Activated naive CD4-positive, alpha-beta T cell treated with anti-CD3 and anti-CD28 coated beads, Interleukin-2, amount 10 ng/mL, durations not matched to agents 7 days and 5 days (primary cell): ENCODE measurements at regions not wholly inside any gene's neighbourhood (a gene's known extent, or its start where the extent isn't known, plus 50 kb on each side); places are given as distances from the start of the nearest gene placed in this dataset.
"Not testable (repeated sequence)": the region's sequence is repeated elsewhere in the genome, so short reads cannot be mapped to it uniquely, and the experiment has no call there.

Experiments used
- CTCF ChIA-PET: fragments of 350-600 bp; sonication (Branson Sonifier 250); formaldehyde crosslinking; loops from one replicate; lab custom pipeline; 2021; ENCODE audit warnings: antibody characterized with exemption; lab: Charles Lee
- DNase-seq: peaks from one replicate; pipeline ENCODE4 v3.0.0-alpha.2; 2020
- H3K27ac Mint-ChIP-seq: one replicate; pipeline ENCODE4 v1.8.0; 2021; ENCODE audit warnings: mild to moderate bottlenecking, moderate library complexity, mixed read lengths
- H3K27me3 Mint-ChIP-seq: one replicate; pipeline ENCODE4 v1.8.0; 2021; ENCODE audit warnings: mild to moderate bottlenecking, mixed read lengths
- H3K36me3 Mint-ChIP-seq: one replicate; pipeline ENCODE4 v1.8.0; 2021; ENCODE audit warnings: mixed read lengths
- H3K4me1 Mint-ChIP-seq: one replicate; pipeline ENCODE4 v1.8.0; 2021; ENCODE audit warnings: mixed read lengths
- H3K4me3 Mint-ChIP-seq: one replicate; pipeline ENCODE4 v1.8.0; 2021; ENCODE audit warnings: mild to moderate bottlenecking, moderate library complexity, mixed read lengths
- H3K9me3 Mint-ChIP-seq: one replicate; pipeline ENCODE4 v1.8.0; 2021; ENCODE audit warnings: mixed read lengths

- H3K36me3 Mint-ChIP-seq, result no peaks in the 10 kb centered on the region
- CTCF ChIA-PET, result no interaction called here
- no peaks in the 10 kb centered on the region for H3K27me3 Mint-ChIP-seq
- DNase-seq, result no peak
- no peak overlapping the region for H3K27ac Mint-ChIP-seq
- H3K4me1 Mint-ChIP-seq, result no peaks in the 10 kb centered on the region
- H3K4me3 Mint-ChIP-seq, result no peak overlapping the region
- peaks cover 10% of the 10 kb centered on the region for H3K9me3 Mint-ChIP-seq
These were observed 250.4 kb upstream of the ALG10 start for GRCh38 chr12:33771889-33772288.

GRCh38 chr12:33773091-33773490 is 249.2 kb upstream of the ALG10 start:
- H3K27ac Mint-ChIP-seq, H3K4me1 Mint-ChIP-seq, H3K27me3 Mint-ChIP-seq, H3K36me3 Mint-ChIP-seq, H3K4me3 Mint-ChIP-seq, CTCF ChIA-PET, DNase-seq: not testable (repeated sequence)
- H3K9me3 Mint-ChIP-seq, result peaks cover 11% of the 10 kb centered on the region

- CTCF ChIA-PET, result interaction anchor here (1.1 kb wide), 1 partner anchor 20 kb away, joined by 3 read pairs; no protein-coding TSS in a partner anchor
- no peaks in the 10 kb centered on the region for H3K27me3 Mint-ChIP-seq
- H3K36me3 Mint-ChIP-seq, result no peaks in the 10 kb centered on the region
- no peak for DNase-seq
- H3K4me1 Mint-ChIP-seq, result no peaks in the 10 kb centered on the region
- H3K27ac Mint-ChIP-seq, result no peak overlapping the region
- H3K4me3 Mint-ChIP-seq, result no peak overlapping the region
- peaks cover 9% of the 10 kb centered on the region for H3K9me3 Mint-ChIP-seq
These were observed 235.8 kb upstream of the ALG10 start for GRCh38 chr12:33786532-33786931.

- CTCF ChIA-PET, result no interaction called here
- no peak for DNase-seq
- no peak overlapping the region for H3K27ac Mint-ChIP-seq
- H3K9me3 Mint-ChIP-seq, result peaks cover 23% of the 10 kb centered on the region
- no peak overlapping the region for H3K4me3 Mint-ChIP-seq
- no peaks in the 10 kb centered on the region for H3K4me1 Mint-ChIP-seq
- H3K27me3 Mint-ChIP-seq, result no peaks in the 10 kb centered on the region
- H3K36me3 Mint-ChIP-seq, result no peaks in the 10 kb centered on the region
These were observed 227.3 kb upstream of the ALG10 start for GRCh38 chr12:33794954-33795353.

GRCh38 chr12:33795536-33795935 is 226.8 kb upstream of the ALG10 start:
- H3K9me3 Mint-ChIP-seq, result peaks cover 19% of the 10 kb centered on the region
- no peak overlapping the region for H3K27ac Mint-ChIP-seq
- H3K36me3 Mint-ChIP-seq, result no peaks in the 10 kb centered on the region
- H3K4me1 Mint-ChIP-seq, result no peaks in the 10 kb centered on the region
- no peaks in the 10 kb centered on the region for H3K27me3 Mint-ChIP-seq
- no peak overlapping the region for H3K4me3 Mint-ChIP-seq
- DNase-seq, result no peak
- CTCF ChIA-PET, result no interaction called here

- Mint-ChIP-seq H3K27me3 (no peaks in the 10 kb centered on the region), H3K4me3 (no peak overlapping the region), H3K9me3 (peaks cover 9% of the 10 kb centered on the region), H3K27ac (no peak overlapping the region), H3K4me1 (no peaks in the 10 kb centered on the region), H3K36me3 (no peaks in the 10 kb centered on the region)
- DNase-seq, result no peak
- CTCF ChIA-PET, result no interaction called here
These were observed 208.8 kb upstream of the ALG10 start for GRCh38 chr12:33813536-33813935.

- CTCF ChIA-PET, result no interaction called here
- Mint-ChIP-seq H3K4me3 (no peak overlapping the region), H3K9me3 (peaks cover 16% of the 10 kb centered on the region), H3K27ac (no peak overlapping the region), H3K27me3 (no peaks in the 10 kb centered on the region), H3K36me3 (no peaks in the 10 kb centered on the region), H3K4me1 (no peaks in the 10 kb centered on the region)
- no peak for DNase-seq
These were observed 204.6 kb upstream of the ALG10 start for GRCh38 chr12:33817713-33818112.

- Mint-ChIP-seq H3K4me1 (no peaks in the 10 kb centered on the region), H3K9me3 (peaks cover 17% of the 10 kb centered on the region), H3K4me3 (no peak overlapping the region), H3K27me3 (no peaks in the 10 kb centered on the region), H3K36me3 (no peaks in the 10 kb centered on the region), H3K27ac (no peak overlapping the region)
- DNase-seq, result no peak
- CTCF ChIA-PET, result no interaction called here
These were observed 204.0 kb upstream of the ALG10 start for GRCh38 chr12:33818313-33818712.

- CTCF ChIA-PET, result no interaction called here
- DNase-seq, result no peak
- H3K4me1 Mint-ChIP-seq, result no peaks in the 10 kb centered on the region
- H3K27ac Mint-ChIP-seq, result no peak overlapping the region
- no peaks in the 10 kb centered on the region for H3K27me3 Mint-ChIP-seq
- no peaks in the 10 kb centered on the region for H3K36me3 Mint-ChIP-seq
- peaks cover 6% of the 10 kb centered on the region for H3K9me3 Mint-ChIP-seq
- no peak overlapping the region for H3K4me3 Mint-ChIP-seq
These were observed 196.9 kb upstream of the ALG10 start for GRCh38 chr12:33825442-33825841.

GRCh38 chr12:33825986-33826602 is 196.2 kb upstream of the ALG10 start:
- no peaks in the 10 kb centered on the region for H3K27me3 Mint-ChIP-seq
- no peaks in the 10 kb centered on the region for H3K4me1 Mint-ChIP-seq
- no peak for DNase-seq
- H3K4me3 Mint-ChIP-seq, result no peak overlapping the region
- CTCF ChIA-PET, result no interaction called here
- peaks cover 6% of the 10 kb centered on the region for H3K9me3 Mint-ChIP-seq
- no peak overlapping the region for H3K27ac Mint-ChIP-seq
- no peaks in the 10 kb centered on the region for H3K36me3 Mint-ChIP-seq

GRCh38 chr12:33828326-33828725 is 194.0 kb upstream of the ALG10 start:
- Mint-ChIP-seq H3K9me3 (no peaks in the 10 kb centered on the region), H3K4me1 (no peaks in the 10 kb centered on the region), H3K27me3 (no peaks in the 10 kb centered on the region), H3K36me3 (no peaks in the 10 kb centered on the region), H3K27ac (no peak overlapping the region), H3K4me3 (no peak overlapping the region)
- CTCF ChIA-PET, result no interaction called here
- DNase-seq, result no peak

- H3K9me3 Mint-ChIP-seq, result no peaks in the 10 kb centered on the region
- no peak for DNase-seq
- no peaks in the 10 kb centered on the region for H3K4me1 Mint-ChIP-seq
- no peak overlapping the region for H3K27ac Mint-ChIP-seq
- no peaks in the 10 kb centered on the region for H3K27me3 Mint-ChIP-seq
- CTCF ChIA-PET, result no interaction called here
- H3K4me3 Mint-ChIP-seq, result no peak overlapping the region
- no peaks in the 10 kb centered on the region for H3K36me3 Mint-ChIP-seq
These were observed 192.2 kb upstream of the ALG10 start for GRCh38 chr12:33830070-33830469.

GRCh38 chr12:33832900-33833299 is 189.4 kb upstream of the ALG10 start:
- no peaks in the 10 kb centered on the region for H3K36me3 Mint-ChIP-seq
- CTCF ChIA-PET, result no interaction called here
- H3K4me3 Mint-ChIP-seq, result no peak overlapping the region
- no peaks in the 10 kb centered on the region for H3K4me1 Mint-ChIP-seq
- no peaks in the 10 kb centered on the region for H3K27me3 Mint-ChIP-seq
- no peak for DNase-seq
- H3K9me3 Mint-ChIP-seq, result peaks cover 3% of the 10 kb centered on the region
- no peak overlapping the region for H3K27ac Mint-ChIP-seq

- CTCF ChIA-PET, result no interaction called here
- Mint-ChIP-seq H3K4me1 (no peaks in the 10 kb centered on the region), H3K36me3 (no peaks in the 10 kb centered on the region), H3K27me3 (no peaks in the 10 kb centered on the region), H3K4me3 (no peak overlapping the region), H3K9me3 (peaks cover 3% of the 10 kb centered on the region), H3K27ac (no peak overlapping the region)
- DNase-seq, result no peak
These were observed 187.6 kb upstream of the ALG10 start for GRCh38 chr12:33834672-33835071.

- no peaks in the 10 kb centered on the region for H3K27me3 Mint-ChIP-seq
- peaks cover 17% of the 10 kb centered on the region for H3K9me3 Mint-ChIP-seq
- no peak overlapping the region for H3K4me3 Mint-ChIP-seq
- DNase-seq, result no peak
- H3K36me3 Mint-ChIP-seq, result no peaks in the 10 kb centered on the region
- CTCF ChIA-PET, result no interaction called here
- H3K4me1 Mint-ChIP-seq, result no peaks in the 10 kb centered on the region
- no peak overlapping the region for H3K27ac Mint-ChIP-seq
These were observed 145.7 kb upstream of the ALG10 start for GRCh38 chr12:33876618-33877017.

GRCh38 chr12:33892425-33892824 is 129.9 kb upstream of the ALG10 start:
- H3K27me3 Mint-ChIP-seq, result no peaks in the 10 kb centered on the region
- H3K36me3 Mint-ChIP-seq, result no peaks in the 10 kb centered on the region

More at GRCh38 chr12:33892425-33892824, 129.9 kb upstream of the ALG10 start:
- CTCF ChIA-PET, result no interaction called here
- H3K4me1 Mint-ChIP-seq, result no peaks in the 10 kb centered on the region
- H3K4me3 Mint-ChIP-seq, result no peak overlapping the region
- H3K27ac Mint-ChIP-seq, result no peak overlapping the region
- peaks cover 6% of the 10 kb centered on the region for H3K9me3 Mint-ChIP-seq
- DNase-seq, result no peak
